Neural progenitor cell (in vitro differentiated cells): ENCODE measurements at regions not wholly inside any gene's neighbourhood (a gene's known extent, or its start where the extent isn't known, plus 50 kb on each side); places are given as distances from the start of the nearest gene placed in this dataset.
"Not testable (repeated sequence)": the region's sequence is repeated elsewhere in the genome, so short reads cannot be mapped to it uniquely, and the experiment has no call there.

Experiments
- DNase-seq: peaks from one replicate; pipeline ENCODE4 v3.0.0-alpha.2; 2016; ENCODE audit warnings: low spot score
- H2AFZ ChIP-seq: fragments of 200-600 bp; sonication (generic); replicated peaks from 2 replicates; pipeline ENCODE4 v1.6.1; 2016; ENCODE audit warnings: antibody characterized with exemption
- H3F3A ChIP-seq: fragments of 200-600 bp; sonication (generic); 2 replicates; pipeline ENCODE4 v1.6.1; 2016; ENCODE audit warnings: antibody characterized with exemption, low read depth
- H3K27ac ChIP-seq: fragments of 200-600 bp; sonication (generic); 2 replicates; pipeline ENCODE4 v1.5.1; 2016; ENCODE audit warnings: mild to moderate bottlenecking
- H3K27me3 ChIP-seq: fragments of 200-600 bp; sonication (generic); 2 replicates; pipeline ENCODE4 v1.6.1; 2016; ENCODE audit warnings: mild to moderate bottlenecking, moderate library complexity
- H3K36me3 ChIP-seq: fragments of 200-600 bp; sonication (generic); 2 replicates; pipeline ENCODE4 v1.5.1; 2016
- H3K4me1 ChIP-seq: fragments of 200-600 bp; sonication (generic); 2 replicates; pipeline ENCODE4 v1.6.1; 2016; ENCODE audit warnings: mixed run types
- H3K4me2 ChIP-seq: fragments of 200-600 bp; sonication (generic); 2 replicates; pipeline ENCODE4 v1.6.1; 2016
- H3K4me3 ChIP-seq: fragments of 200-600 bp; sonication (generic); 2 replicates; pipeline ENCODE4 v1.5.1; 2016
- H3K79me2 ChIP-seq: fragments of 200-600 bp; sonication (generic); 2 replicates; pipeline ENCODE4 v1.6.1; 2016; ENCODE audit warnings: low read depth
- H3K9ac ChIP-seq: fragments of 200-600 bp; sonication (generic); 2 replicates; pipeline ENCODE4 v1.6.1; 2016
- H3K9me3 ChIP-seq: fragments of 200-600 bp; sonication (generic); 2 replicates; pipeline ENCODE4 v1.5.1; 2016; ENCODE audit warnings: low read depth
- H4K20me1 ChIP-seq: fragments of 200-600 bp; sonication (generic); 2 replicates; pipeline ENCODE4 v1.6.1; 2016; ENCODE audit warnings: low read depth
- H3K27ac Mint-ChIP-seq: 3 replicates; pipeline ENCODE4 v1.8.0; 2021; ENCODE audit warnings: mixed read lengths
- H3K27me3 Mint-ChIP-seq: 2 replicates; pipeline ENCODE4 v1.8.0; 2022; ENCODE audit warnings: low read depth, mild to moderate bottlenecking, inconsistent platforms, moderate library complexity, mixed read lengths; ENCODE audit not compliant: insufficient read depth
- H3K36me3 Mint-ChIP-seq: 3 replicates; pipeline ENCODE4 v1.8.0; 2021; ENCODE audit warnings: mixed read lengths
- H3K4me1 Mint-ChIP-seq: 3 replicates; pipeline ENCODE4 v1.8.0; 2021; ENCODE audit warnings: mixed read lengths
- H3K4me3 Mint-ChIP-seq: 3 replicates; pipeline ENCODE4 v1.8.0; 2021; ENCODE audit warnings: mild to moderate bottlenecking, moderate library complexity, mixed read lengths
- H3K9me3 Mint-ChIP-seq: 3 replicates; pipeline ENCODE4 v1.8.0; 2020; ENCODE audit warnings: mixed read lengths
- CTCF ChIP-seq: fragments of 200-600 bp; sonication (generic); IDR thresholded peaks from 2 replicates; pipeline ENCODE4 v1.5.1; 2017; ENCODE audit warnings: antibody characterized with exemption, mild to moderate bottlenecking
- EZH2 ChIP-seq: fragments of 200-600 bp; sonication (generic); IDR thresholded peaks from 2 replicates; pipeline ENCODE4 v1.6.1; 2017; ENCODE audit warnings: antibody characterized with exemption, mild to moderate bottlenecking, moderate library complexity
- EZH2phosphoT487 ChIP-seq: fragments of 200-600 bp; sonication (generic); IDR thresholded peaks from 2 replicates; pipeline ENCODE4 v1.6.1; 2017; ENCODE audit warnings: antibody characterized with exemption

GRCh38 chr7:149704507-149704906 lies 68.9 kb downstream of the ZNF467 start:
- H3K27me3 ChIP-seq: no peaks in the 10 kb centered on the region
- no peak overlapping the region for H3K4me2 ChIP-seq
- no peaks in the 10 kb centered on the region for H4K20me1 ChIP-seq
- Mint-ChIP-seq H3K27ac (no peak overlapping the region), H3K9me3 (peaks cover 11% of the 10 kb centered on the region), H3K4me1 (no peaks in the 10 kb centered on the region), H3K4me3 (no peak overlapping the region), H3K36me3 (peaks cover 1% of the 10 kb centered on the region), H3K27me3 (peaks cover 7% of the 10 kb centered on the region)
- H3K4me3 ChIP-seq: no peak overlapping the region
- H3K9me3 ChIP-seq: no peaks in the 10 kb centered on the region
- no peaks in the 10 kb centered on the region for H3K36me3 ChIP-seq
- TF ChIP-seq EZH2phosphoT487 (no peak), CTCF (no peak), EZH2 (no peak)
- H3K9ac ChIP-seq: no peak overlapping the region
- no peaks in the 10 kb centered on the region for H3F3A ChIP-seq
- H3K27ac ChIP-seq: no peak overlapping the region
- H2AFZ ChIP-seq: no peak overlapping the region
- no peak for DNase-seq
- no peaks in the 10 kb centered on the region for H3K4me1 ChIP-seq
- H3K79me2 ChIP-seq: no peaks in the 10 kb centered on the region

GRCh38 chr7:149703044-149703650 lies 70.2 kb downstream of the ZNF467 start:
- Mint-ChIP-seq H3K4me1 (no peaks in the 10 kb centered on the region), H3K27ac (no peak overlapping the region)
- H3K4me1 ChIP-seq: no peaks in the 10 kb centered on the region

GRCh38 chr7:149701495-149702240 lies 71.7 kb downstream of the ZNF467 start:
- TF ChIP-seq CTCF: no peak
- no peak for TF ChIP-seq EZH2
- H3K4me1 Mint-ChIP-seq: no peaks in the 10 kb centered on the region
- no peak overlapping the region for H3K4me2 ChIP-seq
- no peak overlapping the region for H3K27ac ChIP-seq
- H3F3A ChIP-seq: no peaks in the 10 kb centered on the region
- no peaks in the 10 kb centered on the region for H3K9me3 ChIP-seq
- no peaks in the 10 kb centered on the region for H3K36me3 ChIP-seq
- H3K36me3 Mint-ChIP-seq: no peaks in the 10 kb centered on the region
- H2AFZ ChIP-seq: no peak overlapping the region
- no peaks in the 10 kb centered on the region for H3K27me3 ChIP-seq
- peaks cover 10% of the 10 kb centered on the region for H3K9me3 Mint-ChIP-seq
- H3K27me3 Mint-ChIP-seq: peaks cover 4% of the 10 kb centered on the region
- H3K4me3 ChIP-seq: no peak overlapping the region
- no peak overlapping the region for H3K4me3 Mint-ChIP-seq
- H3K79me2 ChIP-seq: no peaks in the 10 kb centered on the region
- DNase-seq: no peak
- H3K27ac Mint-ChIP-seq: no peak overlapping the region
- no peak overlapping the region for H3K9ac ChIP-seq
- no peaks in the 10 kb centered on the region for H4K20me1 ChIP-seq
- no peaks in the 10 kb centered on the region for H3K4me1 ChIP-seq

More at GRCh38 chr7:149703044-149703650, 70.2 kb downstream of the ZNF467 start:
- no peak for TF ChIP-seq CTCF
- no peak for TF ChIP-seq EZH2phosphoT487
- no peak for TF ChIP-seq EZH2
- Histone ChIP-seq H3K79me2 (no peaks in the 10 kb centered on the region), H3K36me3 (no peaks in the 10 kb centered on the region), H2AFZ (no peak overlapping the region), H3K4me3 (no peak overlapping the region), H3K27me3 (no peaks in the 10 kb centered on the region), H3K9me3 (no peaks in the 10 kb centered on the region), H4K20me1 (no peaks in the 10 kb centered on the region), H3F3A (no peaks in the 10 kb centered on the region), H3K4me2 (no peak overlapping the region), H3K9ac (no peak overlapping the region), H3K27ac (no peak overlapping the region)
- peaks cover 4% of the 10 kb centered on the region for H3K27me3 Mint-ChIP-seq
- H3K36me3 Mint-ChIP-seq: no peaks in the 10 kb centered on the region
- H3K4me3 Mint-ChIP-seq: no peak overlapping the region
- peaks cover 6% of the 10 kb centered on the region for H3K9me3 Mint-ChIP-seq
- DNase-seq: no peak

- not testable (repeated sequence) for H3K36me3 ChIP-seq, H3K36me3 Mint-ChIP-seq, H3K4me3 Mint-ChIP-seq, H3K4me3 ChIP-seq, H3K4me1 ChIP-seq, H3K9ac ChIP-seq, H3K4me2 ChIP-seq, H3K9me3 ChIP-seq, H2AFZ ChIP-seq, H3K4me1 Mint-ChIP-seq, H3K79me2 ChIP-seq, H3K27ac Mint-ChIP-seq, DNase-seq, H4K20me1 ChIP-seq, H3F3A ChIP-seq, H3K27ac ChIP-seq
- Mint-ChIP-seq H3K27me3 (peaks cover 11% of the 10 kb centered on the region), H3K9me3 (peaks cover 14% of the 10 kb centered on the region)
- H3K27me3 ChIP-seq: peaks cover 22% of the 10 kb centered on the region
Measured at GRCh38 chr7:149697767-149698166, 75.6 kb downstream of the ZNF467 start.
